HG03108 (cell line): ENCODE measurements at regions not wholly inside any gene's neighbourhood (a gene's known extent, or its start where the extent isn't known, plus 50 kb on each side); places are given as distances from the start of the nearest gene placed in this dataset.
A peak's percentile ranks its signal among the peaks of the same experiment; 100 is the strongest.

Experiments
- ATAC-seq: cut with Tn5 transposase; IDR thresholded peaks from one replicate; pipeline ENCODE4 v1.9.1; 2021; ENCODE audit warnings: moderate library complexity; ENCODE audit not compliant: unreplicated experiment

- ATAC-seq, result no peak
Measured at GRCh38 chr4:114163051-114163450, 183.6 kb upstream of the ARSJ start.

DNA sequence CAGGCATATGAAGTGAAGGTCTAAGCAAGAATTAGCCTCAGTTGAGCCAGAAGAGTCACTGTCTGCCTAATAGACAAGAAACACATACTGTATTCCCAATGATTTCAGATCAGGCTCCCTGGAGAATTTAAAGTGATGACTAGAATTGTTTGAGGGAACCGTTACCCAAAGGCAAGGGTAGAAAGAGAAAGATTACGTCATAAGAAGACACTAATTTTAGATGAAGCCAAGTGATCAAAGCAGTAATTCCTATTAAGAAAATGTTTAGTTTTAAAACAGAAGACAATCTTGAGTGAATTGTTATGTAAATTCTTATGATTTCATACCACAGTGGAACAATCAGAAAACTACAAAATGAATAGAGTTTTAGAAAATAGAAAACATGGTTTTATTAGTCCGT is 194.5 kb upstream of the ARSJ start:
- no peak for ATAC-seq

DNA sequence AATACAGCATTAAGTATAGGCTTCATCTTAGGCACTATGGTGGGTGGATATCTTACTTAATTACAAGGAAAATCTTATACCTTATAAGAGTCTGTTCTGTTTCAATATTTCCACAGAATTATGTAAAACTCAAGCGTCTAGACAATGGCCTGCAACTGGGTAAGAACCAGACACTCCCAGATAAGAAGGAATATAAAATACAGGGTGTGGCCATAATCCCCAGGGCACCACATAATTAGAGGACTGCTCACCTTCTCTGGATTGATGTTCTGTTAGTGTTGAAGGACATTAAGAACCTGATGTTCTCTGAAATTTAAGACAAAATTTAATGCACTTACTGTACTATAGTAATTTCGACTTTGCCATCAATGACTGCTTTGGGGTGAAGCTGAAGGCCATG is 198.2 kb upstream of the ARSJ start:
- no peak for ATAC-seq

DNA sequence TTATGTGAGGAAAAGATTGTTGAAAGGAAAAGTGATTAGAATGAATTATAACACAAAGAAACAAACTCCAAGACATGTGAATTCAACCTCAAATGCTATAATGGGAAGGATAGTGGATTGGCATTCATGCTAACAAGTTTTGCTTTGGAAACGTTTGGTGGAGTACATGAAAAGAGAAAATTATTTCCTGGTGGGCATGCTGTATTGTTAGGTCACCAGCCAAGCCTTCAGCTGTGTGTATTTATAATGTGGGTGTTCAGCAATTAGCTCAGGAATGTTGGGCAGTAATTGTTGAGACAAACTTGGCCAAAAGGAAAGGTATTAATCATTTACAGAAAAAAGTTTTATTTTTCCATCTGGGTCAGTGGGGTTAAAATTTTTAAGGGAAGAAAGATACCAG is 198.9 kb upstream of the ARSJ start:
- no peak for ATAC-seq

GRCh38 chr4:114180481-114180880 is 201.0 kb upstream of the ARSJ start:
- no peak for ATAC-seq

GRCh38 chr4:114184901-114185300 is 205.5 kb upstream of the ARSJ start:
- no peak for ATAC-seq

- ATAC-seq, result no peak
Measured at GRCh38 chr4:114187592-114187991, 208.1 kb upstream of the ARSJ start.

GRCh38 chr4:114191496-114191895 is 212.0 kb upstream of the ARSJ start:
- no peak for ATAC-seq

GRCh38 chr4:114192854-114193253 is 213.4 kb upstream of the ARSJ start:
- ATAC-seq, result no peak

GRCh38 chr4:114193624-114194399 is 214.4 kb upstream of the ARSJ start:
- no peak for ATAC-seq

- ATAC-seq, result no peak
Measured at GRCh38 chr4:114196606-114197005, 217.2 kb upstream of the ARSJ start.

DNA sequence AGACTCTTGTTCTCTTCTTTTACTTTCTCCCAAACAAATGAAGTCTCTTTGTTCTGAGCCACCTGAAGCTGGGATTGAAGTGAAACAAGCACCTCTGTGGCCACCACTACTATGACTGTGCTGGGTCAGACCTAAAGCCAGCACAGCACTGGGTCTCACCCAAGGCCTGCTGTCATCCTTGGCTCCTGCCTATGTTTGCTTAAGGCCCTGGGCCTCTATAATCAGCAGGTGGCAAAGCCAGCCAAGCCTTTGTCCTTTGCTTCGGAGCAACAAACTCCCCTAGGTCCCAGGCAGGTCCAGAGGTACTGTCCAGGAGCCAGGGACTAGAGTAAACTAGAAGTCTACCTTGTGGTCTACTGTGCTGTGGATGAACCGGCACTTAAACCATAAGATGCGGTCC is 220.6 kb upstream of the ARSJ start:
- no peak for ATAC-seq

GRCh38 chr4:114205261-114205660 is 225.8 kb upstream of the ARSJ start:
- no peak for ATAC-seq

DNA sequence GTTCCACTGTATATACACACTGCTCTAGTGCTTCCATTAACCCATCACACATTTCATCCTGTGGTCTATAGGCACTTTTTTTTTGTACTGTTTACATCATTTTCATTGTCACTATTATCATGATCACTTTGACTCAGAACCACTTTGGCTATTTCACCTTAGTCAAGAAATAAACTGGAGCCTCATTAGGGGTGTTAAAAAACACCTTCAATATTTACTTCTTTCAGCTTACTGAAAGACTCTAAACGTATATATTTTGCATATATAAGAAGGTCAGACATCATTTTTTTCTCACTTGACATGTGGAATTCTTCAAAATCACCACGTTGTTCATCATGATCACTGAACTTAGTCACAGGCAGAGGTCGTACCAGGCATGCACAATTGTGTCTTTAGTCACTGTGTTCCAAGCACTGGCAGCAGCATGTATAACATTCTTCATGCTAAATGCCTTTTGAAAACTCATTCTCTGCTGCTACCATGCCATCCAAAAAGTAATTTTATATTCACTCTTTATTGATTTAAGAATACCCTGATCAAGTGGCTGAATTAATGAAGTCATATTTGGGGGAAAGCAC is 229.2 kb upstream of the ARSJ start:
- ATAC-seq, result no peak

DNA sequence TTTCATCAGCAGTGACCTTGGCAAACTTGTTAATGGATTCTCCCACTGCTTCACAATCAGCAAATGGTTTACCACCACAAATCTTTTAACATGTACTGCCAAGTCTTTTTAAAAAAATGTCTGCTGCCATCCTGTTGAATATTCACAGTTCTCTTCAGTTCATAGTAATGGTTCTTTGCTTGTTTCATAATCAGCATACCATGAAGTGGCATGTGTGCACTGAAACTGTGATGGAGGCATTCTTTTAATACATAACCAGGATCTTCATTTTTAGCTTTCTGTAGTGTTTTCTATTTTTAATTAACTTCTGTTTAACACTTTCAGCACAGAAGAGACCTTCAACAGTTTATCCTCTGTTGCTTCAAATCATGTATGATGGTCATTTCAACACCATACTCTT is 230.1 kb upstream of the ARSJ start:
- ATAC-seq, result peak; percentile 65

GRCh38 chr4:114211556-114211955 is 232.1 kb upstream of the ARSJ start:
- ATAC-seq, result no peak

- ATAC-seq, result no peak
Measured at GRCh38 chr4:114217150-114217817, 237.8 kb upstream of the ARSJ start.

GRCh38 chr4:114223580-114223979 is 244.1 kb upstream of the ARSJ start:
- ATAC-seq, result no peak

GRCh38 chr4:114225436-114225835 is 246.0 kb upstream of the ARSJ start:
- ATAC-seq, result no peak

DNA sequence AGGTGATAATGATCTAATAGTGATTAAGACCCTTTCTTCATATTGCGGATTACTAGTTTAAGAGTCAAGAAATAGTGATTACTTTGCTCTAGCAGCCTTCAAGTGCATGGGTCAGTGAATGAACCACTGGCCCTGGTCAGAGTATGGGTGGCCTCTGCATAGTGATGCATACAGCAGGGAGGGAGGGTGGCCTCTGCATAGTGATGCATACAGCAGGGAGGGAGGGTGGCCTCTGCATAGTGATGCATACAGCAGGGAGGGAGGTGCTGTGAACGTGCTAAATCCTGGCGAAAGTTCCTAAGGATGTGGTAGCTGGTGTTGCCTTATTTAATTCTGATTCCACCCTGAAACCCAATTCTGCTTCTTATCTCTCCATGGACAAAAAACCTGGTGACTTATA is 246.7 kb upstream of the ARSJ start:
- ATAC-seq, result no peak

- no peak for ATAC-seq
Measured at GRCh38 chr4:114226968-114227760, 247.7 kb upstream of the ARSJ start.

DNA sequence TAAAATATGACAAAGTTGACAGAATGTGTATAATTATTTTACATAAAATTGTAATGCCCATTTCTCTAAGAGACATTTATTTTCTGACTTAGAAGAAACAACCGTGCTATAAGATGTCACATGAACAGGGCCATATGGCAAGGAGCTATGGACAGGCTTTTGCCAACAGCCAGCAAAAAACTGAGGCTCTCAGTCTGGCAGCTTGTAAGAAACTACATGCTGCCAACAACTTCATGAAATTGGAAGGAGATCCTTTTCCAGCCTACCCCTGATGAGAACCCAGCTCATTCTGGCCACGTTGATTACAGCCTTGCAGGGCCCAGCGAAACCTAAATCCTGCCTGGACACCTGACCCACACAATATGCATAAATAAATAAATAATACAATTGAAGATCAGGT is 250.3 kb upstream of the ARSJ start:
- ATAC-seq, result no peak
